PFSK-1 (cell line): ENCODE measurements at regions not wholly inside any gene's neighbourhood (a gene's known extent, or its start where the extent isn't known, plus 50 kb on each side); places are given as distances from the start of the nearest gene placed in this dataset.

Experiments
- POLR2AphosphoS5 ChIP-seq: IDR thresholded peaks from 2 replicates; pipeline ENCODE4 v1.6.1; 2012; ENCODE audit warnings: low read depth, mild to moderate bottlenecking, control low read depth, low read length, moderate library complexity
- REST ChIP-seq, 2 experiments: IDR thresholded peaks; 2 replicates each; pipeline versions ENCODE4 v1.6.1 to v1.8.0; 2011 to 2012; ENCODE audit warnings: low read depth in 2 of 2, low read length in 2 of 2, control low read depth in 1 of 2, inconsistent platforms in 1 of 2, mild to moderate bottlenecking in 1 of 2, moderate library complexity in 1 of 2; ENCODE audit not compliant: insufficient read depth in 1 of 2

- no peak for TF ChIP-seq REST (IDR thresholded peaks at IDR 0.05; ENCODE audit: insufficient read depth in 1 of 2, low read depth in 2 of 2, low read length in 2 of 2)
- no peak for TF ChIP-seq POLR2AphosphoS5
Measured at GRCh38 chr3:159634483-159634882, 354.2 kb upstream of the IL12A start.
